Activated CD4-positive, CD25-positive, alpha-beta regulatory T cell (primary cell): ENCODE measurements at regions not wholly inside any gene's neighbourhood (a gene's known extent, or its start where the extent isn't known, plus 50 kb on each side); places are given as distances from the start of the nearest gene placed in this dataset.
A peak's percentile ranks its signal among the peaks of the same experiment; 100 is the strongest.

Experiments
- DNase-seq, 4 experiments: peaks; one replicate each; lab custom pipeline; 2025; lab: John Stamatoyannopoulos, UW

- no peak for DNase-seq
Observed at GRCh38 chr16:85424260-85425073, 188.7 kb upstream of the GSE1 start.

- DNase-seq: no peak
Observed at GRCh38 chr16:85425074-85425662, 188.0 kb upstream of the GSE1 start.

- DNase-seq: no peak
Observed at GRCh38 chr16:85426806-85427205, 186.3 kb upstream of the GSE1 start.

GRCh38 chr16:85428168-85428898 is 184.8 kb upstream of the GSE1 start:
- DNase-seq: peak in 2 of 4 experiments; percentile 8 to 15

GRCh38 chr16:85428899-85429775 is 184.0 kb upstream of the GSE1 start:
- no peak for DNase-seq

GRCh38 chr16:85429776-85430522 is 183.2 kb upstream of the GSE1 start:
- DNase-seq: no peak

- no peak for DNase-seq
Observed at GRCh38 chr16:85430523-85431421, 182.3 kb upstream of the GSE1 start.

- no peak for DNase-seq
Observed at GRCh38 chr16:85431431-85432124, 181.5 kb upstream of the GSE1 start.

- no peak for DNase-seq
Observed at GRCh38 chr16:85432606-85433005, 180.5 kb upstream of the GSE1 start.

- no peak for DNase-seq
Observed at GRCh38 chr16:85433477-85433876, 179.6 kb upstream of the GSE1 start.

GRCh38 chr16:85435286-85435685 is 177.8 kb upstream of the GSE1 start:
- DNase-seq: no peak

- no peak for DNase-seq
Observed at GRCh38 chr16:85435700-85436099, 177.4 kb upstream of the GSE1 start.

- DNase-seq: no peak
Observed at GRCh38 chr16:85436207-85436606, 176.9 kb upstream of the GSE1 start.

GRCh38 chr16:85436636-85437165 is 176.4 kb upstream of the GSE1 start:
- no peak for DNase-seq

- DNase-seq: no peak
Observed at GRCh38 chr16:85437166-85438052, 175.7 kb upstream of the GSE1 start.

- DNase-seq: no peak
Observed at GRCh38 chr16:85438981-85439685, 174.0 kb upstream of the GSE1 start.

GRCh38 chr16:85440744-85441143 is 172.4 kb upstream of the GSE1 start:
- no peak for DNase-seq
